Ishikawa (cell line): ENCODE measurements at regions not wholly inside any gene's neighbourhood (a gene's known extent, or its start where the extent isn't known, plus 50 kb on each side); places are given as distances from the start of the nearest gene placed in this dataset.

Source experiments
- CEBPB ChIP-seq: IDR thresholded peaks from 2 replicates; pipeline ENCODE4 v1.6.1; 2012
- CREB1 ChIP-seq: IDR thresholded peaks from 2 replicates; pipeline ENCODE4 v1.6.1; 2012; ENCODE audit warnings: low read depth
- EGR1 ChIP-seq: IDR thresholded peaks from 2 replicates; pipeline ENCODE4 v1.6.1; 2012
- EP300 ChIP-seq: IDR thresholded peaks from 2 replicates; pipeline ENCODE4 v1.6.1; 2012; ENCODE audit warnings: borderline replicate concordance
- FOXM1 ChIP-seq: IDR thresholded peaks from 2 replicates; pipeline ENCODE4 v1.6.1; 2012; ENCODE audit warnings: low read depth, borderline replicate concordance
- RAD21 ChIP-seq: IDR thresholded peaks from 2 replicates; pipeline ENCODE4 v1.6.1; 2012; ENCODE audit warnings: low read depth
- TAF1 ChIP-seq: IDR thresholded peaks from 2 replicates; pipeline ENCODE4 v1.6.1; 2012; ENCODE audit warnings: low read depth, mild to moderate bottlenecking
- TCF12 ChIP-seq: IDR thresholded peaks from 2 replicates; pipeline ENCODE4 v1.6.1; 2012; ENCODE audit warnings: low read depth
- TEAD4 ChIP-seq: IDR thresholded peaks from 2 replicates; pipeline ENCODE4 v1.6.1; 2012
- YY1 ChIP-seq: IDR thresholded peaks from 2 replicates; pipeline ENCODE4 v1.6.1; 2012; ENCODE audit warnings: low read depth
- ZBTB7A ChIP-seq: IDR thresholded peaks from 2 replicates; pipeline ENCODE4 v1.6.1; 2012; ENCODE audit warnings: low read depth
- TF ChIP-seq, protein P1 (sequence below): IDR thresholded peaks from 2 replicates; pipeline ENCODE4 v1.6.1; 2012; ENCODE audit warnings: low read depth, mild to moderate bottlenecking
- TF ChIP-seq, protein P2 (sequence below): IDR thresholded peaks from 2 replicates; pipeline ENCODE4 v1.6.1; 2012
- TF ChIP-seq, protein P3 (sequence below): IDR thresholded peaks from 2 replicates; pipeline ENCODE4 v1.6.1; 2012

DNA sequence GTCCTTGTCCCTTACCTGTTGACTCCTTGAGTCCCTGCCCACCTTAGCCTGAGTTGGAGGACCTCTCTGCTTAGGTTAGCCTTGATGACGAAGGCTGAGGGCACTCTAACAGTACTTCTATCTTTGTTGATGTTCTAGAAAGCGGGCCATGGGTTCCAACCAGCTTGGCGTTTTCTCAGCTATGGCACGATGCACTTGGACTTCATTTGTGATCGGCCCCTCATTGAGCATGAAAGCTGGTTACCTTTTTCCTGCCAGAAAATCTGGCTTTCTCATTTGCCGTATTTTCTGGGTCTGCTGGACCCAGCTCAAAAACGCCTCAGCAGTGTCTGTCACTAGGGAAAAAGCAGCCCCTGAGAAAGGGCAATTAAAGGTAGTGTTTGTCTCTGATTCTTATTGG is 290.8 kb downstream of the EMP1 start:
- TF ChIP-seq CEBPB (no peak), YY1 (no peak), EP300 (no peak), EGR1 (no peak), TAF1 (no peak), CREB1 (no peak), FOXM1 (no peak), TEAD4 (no peak), RAD21 (no peak), ZBTB7A (no peak), TCF12 (no peak)
- TF ChIP-seq, protein P1, sequence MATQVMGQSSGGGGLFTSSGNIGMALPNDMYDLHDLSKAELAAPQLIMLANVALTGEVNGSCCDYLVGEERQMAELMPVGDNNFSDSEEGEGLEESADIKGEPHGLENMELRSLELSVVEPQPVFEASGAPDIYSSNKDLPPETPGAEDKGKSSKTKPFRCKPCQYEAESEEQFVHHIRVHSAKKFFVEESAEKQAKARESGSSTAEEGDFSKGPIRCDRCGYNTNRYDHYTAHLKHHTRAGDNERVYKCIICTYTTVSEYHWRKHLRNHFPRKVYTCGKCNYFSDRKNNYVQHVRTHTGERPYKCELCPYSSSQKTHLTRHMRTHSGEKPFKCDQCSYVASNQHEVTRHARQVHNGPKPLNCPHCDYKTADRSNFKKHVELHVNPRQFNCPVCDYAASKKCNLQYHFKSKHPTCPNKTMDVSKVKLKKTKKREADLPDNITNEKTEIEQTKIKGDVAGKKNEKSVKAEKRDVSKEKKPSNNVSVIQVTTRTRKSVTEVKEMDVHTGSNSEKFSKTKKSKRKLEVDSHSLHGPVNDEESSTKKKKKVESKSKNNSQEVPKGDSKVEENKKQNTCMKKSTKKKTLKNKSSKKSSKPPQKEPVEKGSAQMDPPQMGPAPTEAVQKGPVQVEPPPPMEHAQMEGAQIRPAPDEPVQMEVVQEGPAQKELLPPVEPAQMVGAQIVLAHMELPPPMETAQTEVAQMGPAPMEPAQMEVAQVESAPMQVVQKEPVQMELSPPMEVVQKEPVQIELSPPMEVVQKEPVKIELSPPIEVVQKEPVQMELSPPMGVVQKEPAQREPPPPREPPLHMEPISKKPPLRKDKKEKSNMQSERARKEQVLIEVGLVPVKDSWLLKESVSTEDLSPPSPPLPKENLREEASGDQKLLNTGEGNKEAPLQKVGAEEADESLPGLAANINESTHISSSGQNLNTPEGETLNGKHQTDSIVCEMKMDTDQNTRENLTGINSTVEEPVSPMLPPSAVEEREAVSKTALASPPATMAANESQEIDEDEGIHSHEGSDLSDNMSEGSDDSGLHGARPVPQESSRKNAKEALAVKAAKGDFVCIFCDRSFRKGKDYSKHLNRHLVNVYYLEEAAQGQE, result no peak
- TF ChIP-seq, protein P2, sequence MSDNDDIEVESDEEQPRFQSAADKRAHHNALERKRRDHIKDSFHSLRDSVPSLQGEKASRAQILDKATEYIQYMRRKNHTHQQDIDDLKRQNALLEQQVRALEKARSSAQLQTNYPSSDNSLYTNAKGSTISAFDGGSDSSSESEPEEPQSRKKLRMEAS, result no peak
- TF ChIP-seq, protein P3, sequence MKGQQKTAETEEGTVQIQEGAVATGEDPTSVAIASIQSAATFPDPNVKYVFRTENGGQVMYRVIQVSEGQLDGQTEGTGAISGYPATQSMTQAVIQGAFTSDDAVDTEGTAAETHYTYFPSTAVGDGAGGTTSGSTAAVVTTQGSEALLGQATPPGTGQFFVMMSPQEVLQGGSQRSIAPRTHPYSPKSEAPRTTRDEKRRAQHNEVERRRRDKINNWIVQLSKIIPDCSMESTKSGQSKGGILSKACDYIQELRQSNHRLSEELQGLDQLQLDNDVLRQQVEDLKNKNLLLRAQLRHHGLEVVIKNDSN, result no peak
